Keratinocyte (primary cell): ENCODE measurements at regions not wholly inside any gene's neighbourhood (a gene's known extent, or its start where the extent isn't known, plus 50 kb on each side); places are given as distances from the start of the nearest gene placed in this dataset.

Experiments used
- DNase-seq: peaks from one replicate; pipeline ENCODE4 v3.0.0-alpha.2; 2011; ENCODE audit warnings: low read depth, missing footprints, low spot score
- FAIRE-seq: peaks from 2 replicates; lab custom pipeline; 2011; peaks lifted over from hg19 to GRCh38; lab: Jason Lieb, UNC
- H2AFZ ChIP-seq: 2 replicates; pipeline ENCODE4 v1.6.0; 2012; ENCODE audit warnings: low read length, control low read depth, inconsistent platforms; ENCODE audit not compliant: control insufficient read depth
- H3K27ac ChIP-seq: 2 replicates; pipeline ENCODE4 v1.5.1; 2011; ENCODE audit warnings: low read length; ENCODE audit not compliant: control insufficient read depth, insufficient read depth
- H3K27me3 ChIP-seq: 3 replicates; pipeline ENCODE4 v1.6.0; 2011; ENCODE audit warnings: low read length; ENCODE audit not compliant: control insufficient read depth, insufficient read depth; ENCODE audit errors: extremely low read depth
- H3K36me3 ChIP-seq, 2 experiments: 2 replicates in 1 of 2; 3 replicates in 1 of 2; pipeline ENCODE4 v1.5.1; 2011; ENCODE audit warnings: low read length in 2 of 2, mild to moderate bottlenecking in 1 of 2; ENCODE audit not compliant: control insufficient read depth in 2 of 2, insufficient read depth in 2 of 2; ENCODE audit errors: extremely low read depth in 1 of 2
- H3K4me1 ChIP-seq: 3 replicates; pipeline ENCODE4 v1.5.1; 2011; ENCODE audit warnings: low read length; ENCODE audit not compliant: control insufficient read depth, insufficient read depth; ENCODE audit errors: extremely low read depth
- H3K4me2 ChIP-seq: 3 replicates; pipeline ENCODE4 v1.6.0; 2011; ENCODE audit warnings: low read depth, low read length; ENCODE audit not compliant: control insufficient read depth, insufficient read depth; ENCODE audit errors: extremely low read depth
- H3K4me3 ChIP-seq, 3 experiments: fragments of 200-600 bp in 1 of 3; sonication (generic) in 1 of 3; 2 replicates in 2 of 3; 3 replicates in 1 of 3; pipeline ENCODE4 v1.5.1; 2011 to 2016; ENCODE audit warnings: low read length in 3 of 3, mild to moderate bottlenecking in 3 of 3, control low read depth in 2 of 3, inconsistent platforms in 1 of 3, low read depth in 1 of 3, mixed read lengths in 1 of 3, mixed run types in 1 of 3, moderate library complexity in 1 of 3; ENCODE audit not compliant: control insufficient read depth in 2 of 3, insufficient read depth in 2 of 3; ENCODE audit errors: extremely low read depth in 1 of 3
- H3K79me2 ChIP-seq: 2 replicates; pipeline ENCODE4 v1.6.0; 2012; ENCODE audit warnings: low read length; ENCODE audit not compliant: control insufficient read depth, insufficient read depth
- H3K9ac ChIP-seq: 3 replicates; pipeline ENCODE4 v1.6.0; 2011; ENCODE audit warnings: low read length; ENCODE audit not compliant: control insufficient read depth, insufficient read depth; ENCODE audit errors: extremely low read depth
- H3K9me1 ChIP-seq: 3 replicates; pipeline ENCODE4 v1.6.0; 2011; ENCODE audit warnings: low read length; ENCODE audit not compliant: control insufficient read depth, insufficient read depth; ENCODE audit errors: extremely low read depth
- H3K9me3 ChIP-seq: 2 replicates; pipeline ENCODE4 v1.5.1; 2012; ENCODE audit warnings: low read depth, low read length; ENCODE audit not compliant: control insufficient read depth
- H4K20me1 ChIP-seq: 3 replicates; pipeline ENCODE4 v1.6.0; 2011; ENCODE audit warnings: low read length; ENCODE audit not compliant: control insufficient read depth, insufficient read depth; ENCODE audit errors: extremely low read depth
- CTCF ChIP-seq, 3 experiments: IDR thresholded peaks in 1 of 3; conservative IDR thresholded peaks in 1 of 3; optimal IDR thresholded peaks in 1 of 3; 2 replicates in 2 of 3; 3 replicates in 1 of 3; pipeline versions ENCODE3 to v1.5.1; 2011; ENCODE audit warnings: low read length in 3 of 3, mild to moderate bottlenecking in 3 of 3, moderate library complexity in 2 of 3, control low read depth in 1 of 3, inconsistent platforms in 1 of 3; ENCODE audit not compliant: insufficient read depth in 2 of 3; ENCODE audit errors: extremely low read depth in 1 of 3
- EZH2 ChIP-seq: IDR thresholded peaks from one replicate; pipeline ENCODE4 v1.6.1; 2012; ENCODE audit warnings: inconsistent platforms, mild to moderate bottlenecking, low read length, moderate library complexity
- dilution Hi-C: fragments of 300-500 bp; cut with MboI; formaldehyde crosslinking; loops from one replicate; pipeline ENCODE4 v1.7.0; 2020; ENCODE audit warnings: low sequenced_read_pairs; ENCODE audit not compliant: extremely low pct_ligation_motif_present

GRCh38 chr12:58621126-58621525, 299.2 kb downstream of the LRIG3 start:
- TF ChIP-seq EZH2: no peak
- no peak for TF ChIP-seq CTCF (optimal IDR thresholded peaks at IDR 0.05 in 1 of 3, IDR thresholded peaks at IDR 0.05 in 1 of 3, conservative IDR thresholded peaks at IDR 0.05 in 1 of 3; ENCODE audit: extremely low read depth in 1 of 3, insufficient read depth in 2 of 3, low read length in 3 of 3)
- Histone ChIP-seq H3K79me2 (no peaks in the 10 kb centered on the region), H3K4me2 (no peak overlapping the region), H2AFZ (no peak overlapping the region), H3K36me3 (no peaks in the 10 kb centered on the region), H3K9ac (no peak overlapping the region), H3K4me1 (no peaks in the 10 kb centered on the region), H3K4me3 (no peak overlapping the region), H4K20me1 (no peaks in the 10 kb centered on the region), H3K9me3 (no peaks in the 10 kb centered on the region), H3K9me1 (no peaks in the 10 kb centered on the region), H3K27ac (no peak overlapping the region), H3K27me3 (no peaks in the 10 kb centered on the region)
- FAIRE-seq: no peak
- dilution Hi-C loops: no loop called here
- DNase-seq: no peak

DNA sequence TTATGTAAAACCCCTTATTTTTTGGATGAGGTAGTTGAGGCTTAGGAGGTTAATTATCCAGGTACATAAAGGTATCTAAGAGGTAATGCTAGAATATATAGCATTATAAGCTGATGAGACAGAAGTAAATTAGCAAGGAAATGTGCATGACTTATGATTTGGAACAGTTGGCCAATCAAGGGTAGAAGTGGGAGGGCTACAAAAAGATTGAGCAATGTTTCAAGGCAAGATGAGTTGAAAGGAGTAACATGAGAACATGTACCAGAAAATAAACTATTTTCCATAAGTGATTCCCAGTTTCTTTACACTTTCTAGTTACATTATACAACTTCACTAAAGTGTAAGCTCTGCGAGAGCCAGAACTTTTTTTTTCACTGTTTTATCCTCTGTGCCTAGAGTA, 290.9 kb downstream of the LRIG3 start:
- H3K4me1 ChIP-seq: no peaks in the 10 kb centered on the region
- H3K4me2 ChIP-seq: no peak overlapping the region
- H4K20me1 ChIP-seq: no peaks in the 10 kb centered on the region
- no peak overlapping the region for H3K4me3 ChIP-seq
- H3K9me1 ChIP-seq: no peaks in the 10 kb centered on the region
- DNase-seq (no peak), FAIRE-seq (no peak)
- no peak for TF ChIP-seq CTCF (optimal IDR thresholded peaks at IDR 0.05 in 1 of 3, IDR thresholded peaks at IDR 0.05 in 1 of 3, conservative IDR thresholded peaks at IDR 0.05 in 1 of 3; ENCODE audit: extremely low read depth in 1 of 3, insufficient read depth in 2 of 3, low read length in 3 of 3)
- TF ChIP-seq EZH2: no peak
- H3K9me3 ChIP-seq: no peaks in the 10 kb centered on the region
- H3K36me3 ChIP-seq: no peaks in the 10 kb centered on the region
- H3K9ac ChIP-seq: no peak overlapping the region
- H3K79me2 ChIP-seq: no peaks in the 10 kb centered on the region
- H2AFZ ChIP-seq: no peak overlapping the region
- dilution Hi-C loops: no loop called here
- no peak overlapping the region for H3K27ac ChIP-seq
- H3K27me3 ChIP-seq: no peaks in the 10 kb centered on the region
